Naive thymus-derived CD4-positive, alpha-beta T cell (primary cell): ENCODE measurements at regions not wholly inside any gene's neighbourhood (a gene's known extent, or its start where the extent isn't known, plus 50 kb on each side); places are given as distances from the start of the nearest gene placed in this dataset.

Source experiments
- ATAC-seq: fragments of 150-1000 bp; cut with Tn5 transposase; 2 replicates; pipeline ENCODE4 v1.10.0; 2021; ENCODE audit warnings: mild to moderate bottlenecking, moderate library complexity
- CTCF ChIA-PET: fragments of 350-600 bp; sonication (Branson Sonifier 250); formaldehyde crosslinking; loops from one replicate; lab custom pipeline; 2021; ENCODE audit warnings: antibody characterized with exemption; lab: Charles Lee
- POLR2A ChIA-PET: fragments of 350-600 bp; sonication (Branson Sonifier 250); formaldehyde crosslinking; loops from one replicate; lab custom pipeline; 2021; ENCODE audit warnings: antibody characterized with exemption, inconsistent platforms; lab: Charles Lee
- DNase-seq, 9 donors: peaks; one replicate each; pipeline versions ENCODE4 v3.0.0 to v3.0.0-alpha.2; 2020 to 2022; ENCODE audit warnings: mixed read lengths in 1 of 9
- H3K27ac ChIP-seq: one replicate; pipeline ENCODE4 v1.7.0; 2013; ENCODE audit warnings: mild to moderate bottlenecking, low read depth, low read length, moderate library complexity
- H3K27me3 ChIP-seq, 2 donors: one replicate each; pipeline ENCODE4 v1.7.0; 2013; ENCODE audit warnings: low read length in 2 of 2, mild to moderate bottlenecking in 2 of 2, moderate library complexity in 2 of 2; ENCODE audit not compliant: control insufficient read depth in 2 of 2, insufficient read depth in 2 of 2
- H3K36me3 ChIP-seq, 3 experiments: 1 replicate in 2 of 3; 2 replicates in 1 of 3; pipeline ENCODE4 v1.7.0; 2013; ENCODE audit warnings: low read length in 3 of 3, mild to moderate bottlenecking in 3 of 3, moderate library complexity in 1 of 3; ENCODE audit not compliant: insufficient read depth in 3 of 3, control insufficient read depth in 2 of 3
- H3K4me1 ChIP-seq, 2 donors: one replicate each; pipeline ENCODE4 v1.7.0; 2013; ENCODE audit warnings: low read length in 2 of 2, mild to moderate bottlenecking in 2 of 2, moderate library complexity in 1 of 2; ENCODE audit not compliant: control insufficient read depth in 2 of 2, insufficient read depth in 2 of 2
- H3K4me3 ChIP-seq: 2 replicates; pipeline ENCODE4 v1.7.0; 2013; ENCODE audit warnings: mild to moderate bottlenecking, low read length
- H3K9me3 ChIP-seq, 3 experiments: 1 replicate in 2 of 3; 2 replicates in 1 of 3; pipeline ENCODE4 v1.7.0; 2013; ENCODE audit warnings: low read length in 3 of 3; ENCODE audit not compliant: control insufficient read depth in 2 of 3
- H3K27ac Mint-ChIP-seq, 9 donors: one replicate each; pipeline ENCODE4 v1.8.0; 2020 to 2022; ENCODE audit warnings: mixed read lengths in 9 of 9, mild to moderate bottlenecking in 8 of 9, moderate library complexity in 5 of 9, inconsistent platforms in 2 of 9
- H3K27me3 Mint-ChIP-seq, 5 donors: one replicate each; pipeline ENCODE4 v1.8.0; 2021 to 2022; ENCODE audit warnings: mixed read lengths in 5 of 5, mild to moderate bottlenecking in 1 of 5
- H3K36me3 Mint-ChIP-seq, 5 donors: one replicate each; pipeline ENCODE4 v1.8.0; 2020 to 2022; ENCODE audit warnings: mixed read lengths in 5 of 5, mild to moderate bottlenecking in 3 of 5, inconsistent platforms in 1 of 5
- H3K4me1 Mint-ChIP-seq, 7 donors: one replicate each; pipeline ENCODE4 v1.8.0; 2020 to 2022; ENCODE audit warnings: mixed read lengths in 7 of 7, mild to moderate bottlenecking in 3 of 7, inconsistent platforms in 1 of 7
- H3K4me3 Mint-ChIP-seq, 10 donors: one replicate each; pipeline ENCODE4 v1.8.0; 2020 to 2022; ENCODE audit warnings: mild to moderate bottlenecking in 10 of 10, mixed read lengths in 10 of 10, moderate library complexity in 6 of 10, inconsistent platforms in 2 of 10
- H3K9me3 Mint-ChIP-seq, 11 donors: one replicate each; pipeline ENCODE4 v1.8.0; 2020 to 2022; ENCODE audit warnings: mixed read lengths in 11 of 11, mild to moderate bottlenecking in 4 of 11, inconsistent platforms in 1 of 11, moderate library complexity in 1 of 11
- intact Hi-C, 2 donors: fragments of 100-400 bp; cut with micrococcal nuclease; formaldehyde crosslinking; loops; one replicate each; pipeline ENCODE4 v1.15.1; 2023

DNA sequence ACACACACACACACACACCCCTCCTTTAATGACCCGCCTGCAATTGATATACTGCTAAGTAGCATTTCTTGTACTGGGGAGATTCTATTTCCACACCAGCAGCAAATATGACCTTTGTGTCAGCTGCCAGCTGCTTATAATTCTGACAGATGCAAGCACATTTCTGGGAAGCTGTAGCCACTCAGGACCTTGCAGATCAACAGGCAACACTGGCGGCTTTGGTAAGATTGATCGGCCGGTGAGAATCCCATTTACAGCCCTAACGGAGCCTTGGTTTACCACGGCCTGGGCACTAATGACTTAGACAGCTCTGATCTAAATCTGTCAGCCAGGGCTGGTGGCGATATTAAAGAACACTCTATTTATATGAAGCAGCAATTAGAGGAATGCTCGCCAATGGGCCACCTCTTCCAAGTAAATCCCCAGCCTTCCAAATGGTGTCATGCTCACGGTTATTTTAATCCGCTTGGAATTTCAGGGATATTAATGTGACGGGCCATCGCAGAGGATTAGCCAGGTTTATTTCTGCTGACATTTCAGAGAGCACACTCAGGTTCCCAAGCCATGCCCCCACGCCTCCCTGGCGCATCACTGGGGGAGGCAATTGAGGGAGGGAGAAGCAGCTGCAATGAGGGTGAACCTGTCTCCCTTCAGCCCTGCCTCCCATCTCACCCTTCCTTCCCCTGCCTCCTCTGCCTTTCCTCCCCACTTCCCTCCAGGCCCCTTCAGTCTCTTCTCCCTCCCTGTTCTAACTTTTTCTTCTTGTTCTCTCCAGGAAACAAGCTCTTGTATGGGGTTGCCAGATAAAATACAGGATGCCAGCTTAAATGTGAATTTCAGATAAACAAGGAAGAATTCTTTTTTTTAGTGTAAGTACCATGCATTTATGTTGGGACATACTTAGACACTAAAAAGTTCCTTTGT lies 287.0 kb downstream of the TLE3 start:
- peaks cover 0 to 4% (median 0%) of the 10 kb centered on the region in 11 donors for H3K9me3 Mint-ChIP-seq
- ATAC-seq (no peak), DNase-seq (no peak)
- Histone ChIP-seq H3K27me3 (no peaks in the 10 kb centered on the region), H3K27ac (no peak overlapping the region), H3K4me1 (no peaks in the 10 kb centered on the region), H3K4me3 (no peak overlapping the region), H3K9me3 (no peaks in the 10 kb centered on the region), H3K36me3 (no peaks in the 10 kb centered on the region)
- H3K27me3 Mint-ChIP-seq: peaks cover 0 to 11% (median 5%) of the 10 kb centered on the region in 5 donors
- CTCF ChIA-PET: no interaction called here
- no peak overlapping the region for H3K4me3 Mint-ChIP-seq
- intact Hi-C loops: no loop called here
- H3K27ac Mint-ChIP-seq: peak overlapping the region in 1 of 9 donors; percentile 6
- H3K4me1 Mint-ChIP-seq: peaks cover 0 to 10% (median 5%) of the 10 kb centered on the region in 7 donors
- H3K36me3 Mint-ChIP-seq: no peaks in the 10 kb centered on the region
- POLR2A ChIA-PET: no interaction called here

DNA sequence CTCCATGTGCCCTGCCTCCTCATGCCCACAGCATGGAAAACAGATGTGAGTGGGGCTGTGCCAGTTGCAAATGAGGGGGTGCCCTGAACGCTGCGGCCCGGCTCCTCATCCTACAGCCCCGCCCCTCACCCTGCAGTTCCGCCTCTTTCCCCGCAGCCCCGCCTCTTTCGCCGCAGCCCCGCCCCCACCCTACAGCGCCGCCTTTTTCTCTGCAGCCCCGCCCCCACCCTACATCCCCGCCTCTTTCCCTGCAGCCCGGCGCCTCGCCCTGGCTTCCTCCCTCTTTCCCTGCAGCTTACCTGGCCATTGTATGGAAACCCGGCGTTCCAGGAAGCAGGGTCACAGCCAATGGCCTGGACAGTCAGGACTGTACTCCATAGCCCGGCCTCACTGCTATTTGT lies 284.9 kb downstream of the TLE3 start:
- Histone ChIP-seq H3K36me3 (no peaks in the 10 kb centered on the region), H3K4me3 (no peak overlapping the region), H3K27ac (no peak overlapping the region), H3K4me1 (no peaks in the 10 kb centered on the region), H3K27me3 (no peaks in the 10 kb centered on the region), H3K9me3 (no peaks in the 10 kb centered on the region)
- Mint-ChIP-seq H3K36me3 (no peaks in the 10 kb centered on the region), H3K4me1 (peaks cover 0 to 18% (median 8%) of the 10 kb centered on the region in 7 donors), H3K4me3 (no peak overlapping the region), H3K9me3 (peaks cover 0 to 4% (median 0%) of the 10 kb centered on the region in 11 donors), H3K27me3 (peaks cover 0 to 8% (median 0%) of the 10 kb centered on the region in 5 donors), H3K27ac (no peak overlapping the region)
- DNase-seq (no peak), ATAC-seq (no peak)
- CTCF ChIA-PET: no interaction called here
- POLR2A ChIA-PET: no interaction called here
- intact Hi-C loops: no loop called here

DNA sequence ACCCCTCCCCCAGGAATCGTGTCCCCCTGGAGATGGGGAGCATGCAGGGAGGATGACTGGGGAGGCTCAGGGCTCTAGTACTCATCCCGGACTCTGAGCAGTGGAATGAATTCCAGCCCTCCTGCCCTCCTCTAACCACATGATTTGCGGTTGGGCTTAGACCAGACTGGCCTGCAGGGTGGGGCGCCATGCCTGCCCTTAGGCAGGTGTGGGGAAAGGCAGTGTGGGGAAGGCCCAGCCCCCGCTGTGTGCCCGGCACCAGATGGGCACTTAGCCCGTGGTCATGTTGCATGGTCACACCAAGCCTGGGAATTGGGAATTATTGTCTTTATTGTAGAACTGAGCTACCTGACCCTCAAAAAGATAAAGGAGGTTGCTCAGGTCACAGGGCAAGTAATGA lies 283.8 kb downstream of the TLE3 start:
- peaks cover 0 to 2% (median 0%) of the 10 kb centered on the region in 11 donors for H3K9me3 Mint-ChIP-seq
- Histone ChIP-seq H3K36me3 (no peaks in the 10 kb centered on the region), H3K9me3 (no peaks in the 10 kb centered on the region), H3K27ac (no peak overlapping the region), H3K4me3 (no peak overlapping the region), H3K4me1 (no peaks in the 10 kb centered on the region), H3K27me3 (no peaks in the 10 kb centered on the region)
- DNase-seq (no peak), ATAC-seq (no peak)
- H3K36me3 Mint-ChIP-seq: no peaks in the 10 kb centered on the region
- intact Hi-C loops: no loop called here
- no peak overlapping the region for H3K4me3 Mint-ChIP-seq
- no peak overlapping the region for H3K27ac Mint-ChIP-seq
- peaks cover 0 to 17% (median 0%) of the 10 kb centered on the region in 5 donors for H3K27me3 Mint-ChIP-seq
- peaks cover 0 to 18% (median 5%) of the 10 kb centered on the region in 7 donors for H3K4me1 Mint-ChIP-seq
- ChIA-PET CTCF (no interaction called here), POLR2A (no interaction called here)

DNA sequence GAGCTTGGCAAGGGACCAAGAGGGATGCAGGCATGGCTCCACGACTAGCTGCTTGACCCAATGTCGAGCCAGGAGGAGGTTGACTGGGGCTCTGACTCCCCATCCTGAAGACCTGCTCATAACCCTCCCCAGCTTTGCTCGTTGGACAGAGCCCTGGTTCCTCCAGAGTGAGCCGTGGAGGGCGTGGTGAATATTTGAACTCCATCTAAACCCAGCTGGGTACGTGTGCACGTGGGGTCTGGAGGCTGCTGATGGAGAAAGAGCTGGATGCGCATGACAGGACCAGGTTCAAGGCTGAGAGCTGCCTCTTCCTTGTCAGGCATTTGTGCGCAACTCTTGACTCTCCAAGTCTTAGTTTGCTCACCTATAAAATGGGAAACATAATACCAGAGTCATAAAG lies 282.8 kb downstream of the TLE3 start:
- Histone ChIP-seq H3K4me3 (no peak overlapping the region), H3K36me3 (no peaks in the 10 kb centered on the region), H3K4me1 (no peaks in the 10 kb centered on the region), H3K27ac (no peak overlapping the region), H3K9me3 (no peaks in the 10 kb centered on the region), H3K27me3 (no peaks in the 10 kb centered on the region)
- POLR2A ChIA-PET: no interaction called here
- CTCF ChIA-PET: no interaction called here
- ATAC-seq (no peak), DNase-seq (no peak)
- Mint-ChIP-seq H3K36me3 (no peaks in the 10 kb centered on the region), H3K4me3 (no peak overlapping the region), H3K9me3 (peaks cover 0 to 2% (median 0%) of the 10 kb centered on the region in 11 donors), H3K27me3 (peaks cover 0 to 25% (median 0%) of the 10 kb centered on the region in 5 donors), H3K27ac (no peak overlapping the region), H3K4me1 (peaks cover 0 to 18% (median 5%) of the 10 kb centered on the region in 7 donors)
- intact Hi-C loops: no loop called here

DNA sequence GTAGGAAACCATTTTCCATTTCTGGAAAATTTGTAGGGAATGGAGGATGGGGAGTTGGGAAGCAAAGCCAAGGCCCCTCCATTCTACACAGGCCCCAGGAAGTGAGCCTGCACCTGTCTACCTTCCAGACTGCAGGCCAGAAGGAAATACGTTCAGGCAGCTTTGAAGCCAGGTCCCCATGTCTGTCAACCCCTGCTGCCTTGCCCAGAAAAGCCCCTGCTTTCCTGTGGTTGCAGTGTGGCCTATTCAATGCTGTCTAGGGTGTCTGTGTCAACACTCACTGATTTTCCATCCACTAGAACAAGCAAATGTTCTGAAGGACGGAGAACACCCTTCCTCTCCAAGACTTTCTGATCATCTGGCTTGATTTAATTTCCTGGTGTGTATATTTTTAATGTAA lies 281.9 kb downstream of the TLE3 start:
- intact Hi-C loops: no loop called here
- H3K4me1 Mint-ChIP-seq: peaks cover 0 to 18% (median 5%) of the 10 kb centered on the region in 7 donors
- Histone ChIP-seq H3K27ac (no peak overlapping the region), H3K27me3 (no peaks in the 10 kb centered on the region), H3K36me3 (no peaks in the 10 kb centered on the region), H3K9me3 (no peaks in the 10 kb centered on the region), H3K4me3 (no peak overlapping the region), H3K4me1 (no peaks in the 10 kb centered on the region)
- ATAC-seq: no peak
- no peak overlapping the region for H3K4me3 Mint-ChIP-seq
- H3K9me3 Mint-ChIP-seq: peaks cover 0 to 2% (median 0%) of the 10 kb centered on the region in 11 donors
- CTCF ChIA-PET: no interaction called here
- peaks cover 0 to 29% (median 0%) of the 10 kb centered on the region in 5 donors for H3K27me3 Mint-ChIP-seq
- POLR2A ChIA-PET: no interaction called here
- DNase-seq: no peak
- H3K27ac Mint-ChIP-seq: no peak overlapping the region
- H3K36me3 Mint-ChIP-seq: no peaks in the 10 kb centered on the region

DNA sequence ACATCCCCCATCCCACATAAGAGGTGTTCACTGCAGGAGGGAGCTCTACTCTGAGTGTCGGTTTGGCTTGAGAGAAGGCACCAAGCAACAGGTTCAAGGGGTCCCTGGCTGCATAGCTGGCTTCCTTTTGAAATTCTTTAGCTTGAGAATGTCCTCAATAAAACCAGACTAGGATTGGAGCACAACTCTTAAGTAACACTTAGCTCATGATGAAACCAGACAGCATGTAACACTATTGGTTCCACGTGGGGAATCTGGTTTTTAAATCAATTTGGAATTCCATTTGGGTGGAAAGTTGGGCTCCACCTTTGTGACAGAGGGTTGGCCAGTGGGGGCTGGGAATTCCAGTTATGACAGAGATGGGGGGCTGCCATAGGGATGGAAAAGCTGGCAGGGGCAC lies 281.2 kb downstream of the TLE3 start:
- DNase-seq: no peak
- intact Hi-C loops: no loop called here
- ATAC-seq: no peak
- peaks cover 0 to 18% (median 5%) of the 10 kb centered on the region in 7 donors for H3K4me1 Mint-ChIP-seq
- no peaks in the 10 kb centered on the region for H3K27me3 ChIP-seq
- H3K27ac Mint-ChIP-seq: no peak overlapping the region
- no peak overlapping the region for H3K4me3 Mint-ChIP-seq
- H3K4me3 ChIP-seq: no peak overlapping the region
- no peaks in the 10 kb centered on the region for H3K36me3 Mint-ChIP-seq
- H3K9me3 Mint-ChIP-seq: peaks cover 0 to 2% (median 0%) of the 10 kb centered on the region in 11 donors
- ChIA-PET CTCF (no interaction called here), POLR2A (no interaction called here)
- no peaks in the 10 kb centered on the region for H3K4me1 ChIP-seq
- no peak overlapping the region for H3K27ac ChIP-seq
- no peaks in the 10 kb centered on the region for H3K36me3 ChIP-seq
- no peaks in the 10 kb centered on the region for H3K9me3 ChIP-seq
- peaks cover 0 to 29% (median 0%) of the 10 kb centered on the region in 5 donors for H3K27me3 Mint-ChIP-seq

DNA sequence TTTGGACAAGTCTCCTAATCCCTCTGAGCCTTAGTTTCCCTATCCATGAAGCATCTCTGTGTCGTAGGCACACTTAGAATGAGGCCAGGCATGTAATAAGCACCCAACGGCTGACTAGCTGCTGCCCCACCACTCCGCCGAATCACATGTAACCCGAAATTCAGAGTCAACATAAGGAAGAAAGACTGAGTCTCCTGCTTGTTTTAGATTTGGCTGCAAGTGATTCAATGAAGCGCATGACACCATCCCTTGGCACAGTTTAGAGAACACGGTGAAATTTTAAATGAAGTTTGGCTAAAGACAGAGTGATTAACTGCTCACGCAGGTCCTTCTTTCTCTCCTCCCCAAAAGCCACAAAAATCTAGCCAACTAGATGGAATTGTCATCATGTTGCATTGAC lies 279.2 kb downstream of the TLE3 start:
- Mint-ChIP-seq H3K9me3 (no peaks in the 10 kb centered on the region), H3K36me3 (no peaks in the 10 kb centered on the region), H3K27ac (no peak overlapping the region), H3K4me1 (peaks cover 0 to 18% (median 5%) of the 10 kb centered on the region in 7 donors), H3K4me3 (no peak overlapping the region), H3K27me3 (peaks cover 0 to 35% (median 0%) of the 10 kb centered on the region in 5 donors)
- Histone ChIP-seq H3K4me1 (no peaks in the 10 kb centered on the region), H3K36me3 (no peaks in the 10 kb centered on the region), H3K27me3 (no peaks in the 10 kb centered on the region), H3K27ac (no peak overlapping the region), H3K9me3 (no peaks in the 10 kb centered on the region), H3K4me3 (no peak overlapping the region)
- intact Hi-C loops: no loop called here
- ChIA-PET CTCF (no interaction called here), POLR2A (no interaction called here)
- ATAC-seq: no peak
- DNase-seq: no peak
